ENCODE measurements at regions not wholly inside any gene's neighbourhood (a gene's known extent, or its start where the extent isn't known, plus 50 kb on each side); places are given as distances from the start of the nearest gene placed in this dataset.
"Not testable (repeated sequence)": the region's sequence is repeated elsewhere in the genome, so short reads cannot be mapped to it uniquely, and the experiment has no call there.

- not testable (repeated sequence) for DNase-seq (ENCODE audit: low read depth); H3K4me3 ChIP-seq (ENCODE audit: control insufficient read depth, low read depth, low read length)
These were observed 125.3 kb downstream of the GOLGA6L4 start for GRCh38 chr15:84360902-84361301.

DNA sequence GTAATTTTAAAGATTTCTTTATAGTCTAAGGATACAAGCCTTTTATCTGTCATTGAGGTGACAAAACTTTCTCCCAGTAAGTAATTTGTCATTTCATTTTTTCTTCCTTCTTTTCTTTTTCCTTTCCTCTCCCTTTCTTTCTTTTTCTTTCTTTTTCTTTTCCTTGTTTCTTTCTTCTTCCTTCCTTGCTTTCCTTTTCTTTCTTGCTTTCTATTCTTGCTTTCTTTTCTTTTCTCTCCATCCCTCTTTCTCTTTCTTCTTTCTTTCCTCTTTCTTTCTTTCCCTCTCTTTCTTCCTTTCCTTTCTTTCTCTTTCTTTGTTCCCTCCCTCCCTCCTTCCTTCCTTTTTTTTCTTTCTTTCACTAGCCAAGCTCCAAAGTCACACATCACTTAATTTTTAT lies 148.8 kb downstream of the GOLGA6L4 start:
- not testable (repeated sequence) for H3K4me3 ChIP-seq (ENCODE audit: control insufficient read depth, low read depth, low read length); DNase-seq (ENCODE audit: low read depth)

DNA sequence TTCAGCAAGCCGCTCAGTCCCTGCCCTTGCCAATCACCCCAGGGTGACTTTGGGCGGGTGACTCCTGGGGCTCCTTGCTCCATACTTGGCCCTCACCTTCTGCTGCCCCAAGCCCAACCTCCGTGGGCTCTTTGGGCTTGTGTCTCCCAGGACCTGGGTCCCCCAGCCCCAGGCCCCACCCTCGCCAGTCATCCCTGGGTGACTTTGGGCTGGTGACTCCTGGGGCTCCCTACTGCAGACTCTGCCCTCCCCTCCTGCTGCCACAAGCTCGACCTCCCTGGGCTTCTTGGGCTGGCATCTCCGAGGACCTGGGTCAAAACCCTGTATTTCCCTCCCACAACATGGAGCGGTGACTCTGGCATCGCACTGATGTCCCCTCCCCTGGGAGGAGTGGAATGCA lies 151.5 kb downstream of the GOLGA6L4 start:
- no peak overlapping the region for H3K4me3 ChIP-seq (ENCODE audit: control insufficient read depth, low read depth, low read length)
- TF ChIP-seq, protein P1, sequence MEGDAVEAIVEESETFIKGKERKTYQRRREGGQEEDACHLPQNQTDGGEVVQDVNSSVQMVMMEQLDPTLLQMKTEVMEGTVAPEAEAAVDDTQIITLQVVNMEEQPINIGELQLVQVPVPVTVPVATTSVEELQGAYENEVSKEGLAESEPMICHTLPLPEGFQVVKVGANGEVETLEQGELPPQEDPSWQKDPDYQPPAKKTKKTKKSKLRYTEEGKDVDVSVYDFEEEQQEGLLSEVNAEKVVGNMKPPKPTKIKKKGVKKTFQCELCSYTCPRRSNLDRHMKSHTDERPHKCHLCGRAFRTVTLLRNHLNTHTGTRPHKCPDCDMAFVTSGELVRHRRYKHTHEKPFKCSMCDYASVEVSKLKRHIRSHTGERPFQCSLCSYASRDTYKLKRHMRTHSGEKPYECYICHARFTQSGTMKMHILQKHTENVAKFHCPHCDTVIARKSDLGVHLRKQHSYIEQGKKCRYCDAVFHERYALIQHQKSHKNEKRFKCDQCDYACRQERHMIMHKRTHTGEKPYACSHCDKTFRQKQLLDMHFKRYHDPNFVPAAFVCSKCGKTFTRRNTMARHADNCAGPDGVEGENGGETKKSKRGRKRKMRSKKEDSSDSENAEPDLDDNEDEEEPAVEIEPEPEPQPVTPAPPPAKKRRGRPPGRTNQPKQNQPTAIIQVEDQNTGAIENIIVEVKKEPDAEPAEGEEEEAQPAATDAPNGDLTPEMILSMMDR (conservative IDR thresholded peaks at IDR 0.05; ENCODE audit: control insufficient read depth, insufficient read depth, low read depth, low read length): no peak
- DNase-seq (ENCODE audit: low read depth): no peak

GRCh38 chr15:84388201-84388600 lies 152.6 kb downstream of the GOLGA6L4 start:
- not testable (repeated sequence) for DNase-seq (ENCODE audit: low read depth); H3K4me3 ChIP-seq (ENCODE audit: control insufficient read depth, low read depth, low read length)

DNA sequence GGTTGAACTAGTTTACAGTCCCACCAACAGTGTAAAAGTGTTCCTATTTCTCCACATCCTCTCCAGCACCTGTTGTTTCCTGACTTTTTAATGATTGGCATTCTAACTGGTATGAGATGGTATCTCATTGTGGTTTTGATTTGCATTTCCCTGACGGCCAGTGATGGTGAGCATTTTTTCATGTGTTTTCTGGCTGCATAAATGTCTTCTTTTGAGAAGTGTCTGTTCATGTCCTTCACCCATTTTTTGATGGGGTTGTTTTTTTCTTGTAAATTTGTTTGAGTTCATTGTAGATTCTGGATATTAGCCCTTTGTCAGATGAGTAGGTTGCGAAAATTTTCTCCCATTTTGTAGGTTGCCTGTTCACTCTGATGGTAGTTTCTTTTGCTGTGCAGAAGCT lies 153.1 kb downstream of the GOLGA6L4 start:
- H3K4me3 ChIP-seq (ENCODE audit: control insufficient read depth, low read depth, low read length); DNase-seq (ENCODE audit: low read depth): not testable (repeated sequence)

DNA sequence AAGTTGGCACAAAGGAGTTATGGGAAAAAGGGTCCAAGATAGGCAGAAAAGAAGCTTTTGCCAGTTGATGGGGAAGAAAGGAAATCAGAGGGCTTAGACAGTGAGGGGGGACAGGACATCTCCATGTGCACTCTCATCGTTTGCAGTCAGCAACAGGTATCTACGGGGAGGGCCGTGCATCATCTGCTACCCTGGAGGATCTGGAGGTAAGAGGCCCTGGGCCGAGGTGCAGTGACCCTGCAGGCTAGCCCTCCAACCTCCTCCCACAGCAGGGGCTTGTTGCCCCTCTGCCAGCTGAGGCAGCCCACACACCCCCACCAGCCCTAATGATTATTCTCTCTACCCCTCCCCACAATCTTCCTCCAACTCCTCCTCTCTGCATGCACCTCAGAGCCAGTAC lies 154.8 kb downstream of the GOLGA6L4 start:
- not testable (repeated sequence) for H3K4me3 ChIP-seq (ENCODE audit: control insufficient read depth, low read depth, low read length); DNase-seq (ENCODE audit: low read depth)

DNA sequence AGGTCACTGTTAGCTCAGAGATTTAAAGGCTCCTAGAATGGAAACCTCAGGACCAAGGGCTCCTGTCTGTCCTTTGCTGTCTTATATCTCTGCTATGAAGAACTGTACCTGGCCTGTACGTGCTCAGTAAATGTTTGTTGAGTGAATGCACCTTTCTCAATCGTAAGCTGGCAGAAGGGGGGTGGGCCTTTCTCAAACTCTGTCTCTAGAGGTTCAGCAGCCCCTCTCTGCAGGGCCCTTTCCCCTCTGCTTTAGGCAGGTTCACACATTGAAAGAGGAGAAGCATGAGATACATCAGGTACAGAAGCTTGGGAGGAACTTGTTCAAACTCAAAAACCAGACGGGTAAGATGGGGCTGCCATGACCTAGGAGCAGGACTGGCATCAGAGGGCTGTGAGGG lies 155.6 kb downstream of the GOLGA6L4 start:
- no peak overlapping the region for H3K4me3 ChIP-seq (ENCODE audit: control insufficient read depth, low read depth, low read length)
- DNase-seq (ENCODE audit: low read depth): no peak
- TF ChIP-seq, protein P1 (conservative IDR thresholded peaks at IDR 0.05; ENCODE audit: control insufficient read depth, insufficient read depth, low read depth, low read length): no peak

DNA sequence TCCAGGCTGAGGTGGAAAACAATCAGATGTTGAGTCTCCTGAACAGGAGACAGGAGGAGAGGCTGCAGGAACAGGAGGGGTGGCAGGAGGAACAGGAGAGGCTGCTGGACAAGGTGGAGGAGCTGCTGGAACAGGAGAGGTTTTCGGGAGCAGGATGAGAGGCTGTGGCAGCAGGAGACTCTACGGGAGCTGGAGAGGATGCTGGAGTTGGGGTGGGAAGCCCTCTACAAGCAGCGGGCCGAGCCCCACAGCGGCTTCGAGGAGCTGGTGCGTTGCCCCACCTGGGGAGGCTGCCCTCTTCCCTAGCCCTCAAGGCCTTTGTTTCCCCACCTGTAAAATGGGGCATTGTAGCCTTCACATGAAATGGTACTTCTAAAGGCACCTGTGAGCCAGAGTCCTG lies 156.4 kb downstream of the GOLGA6L4 start:
- not testable (repeated sequence) for H3K4me3 ChIP-seq (ENCODE audit: control insufficient read depth, low read depth, low read length); DNase-seq (ENCODE audit: low read depth)

DNA sequence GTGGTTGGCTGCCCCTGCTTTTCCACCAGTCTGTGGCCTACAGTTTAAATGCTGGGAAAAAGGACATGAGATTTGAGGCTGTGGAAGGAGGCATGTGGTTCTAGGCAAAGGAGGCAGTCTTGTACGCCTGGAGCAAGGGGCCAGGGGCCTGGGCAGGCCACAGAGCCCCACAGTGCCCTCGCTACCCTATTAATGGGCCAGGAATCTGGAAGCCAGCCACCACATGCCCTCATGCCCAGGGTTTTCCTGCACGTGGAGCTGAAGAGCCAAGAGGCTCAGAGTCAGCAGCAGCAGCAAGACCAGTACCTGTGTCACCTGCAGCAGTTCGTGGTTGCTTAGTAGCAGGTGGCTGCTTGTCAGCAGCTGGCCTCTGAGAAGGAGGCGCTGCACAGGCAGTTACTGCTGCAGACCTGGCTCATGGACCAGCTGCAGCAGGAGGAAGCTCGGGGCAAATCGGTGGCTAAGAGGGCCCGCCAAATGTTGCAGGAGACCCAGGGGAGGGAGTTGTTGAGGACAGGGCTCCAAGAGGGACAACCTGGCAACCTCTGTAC lies 157.9 kb downstream of the GOLGA6L4 start:
- DNase-seq (ENCODE audit: low read depth); H3K4me3 ChIP-seq (ENCODE audit: control insufficient read depth, low read depth, low read length): not testable (repeated sequence)

- H3K4me3 ChIP-seq (ENCODE audit: control insufficient read depth, low read depth, low read length); DNase-seq (ENCODE audit: low read depth): not testable (repeated sequence)
These were observed 158.4 kb downstream of the GOLGA6L4 start for GRCh38 chr15:84393966-84394365.

DNA sequence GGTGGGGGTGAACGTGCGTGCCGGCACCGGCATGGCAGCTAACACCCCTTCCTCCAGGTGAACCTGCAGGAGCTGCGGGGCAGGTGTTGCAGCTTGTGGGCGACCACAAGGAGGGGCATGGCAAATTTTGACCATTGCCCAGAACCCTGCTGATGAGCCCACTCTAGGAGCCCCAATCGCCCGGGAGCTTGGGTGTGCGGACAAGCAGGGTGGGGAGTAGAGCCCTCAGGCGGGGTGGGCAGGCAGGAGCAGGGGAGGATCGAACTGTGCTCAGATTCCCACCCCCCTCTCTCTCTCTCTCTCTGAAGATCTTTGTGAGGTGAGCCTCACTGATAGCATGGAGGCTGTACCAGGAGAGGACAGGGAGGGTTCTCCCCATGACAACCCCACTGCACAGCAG lies 159.8 kb downstream of the GOLGA6L4 start:
- DNase-seq (ENCODE audit: low read depth); H3K4me3 ChIP-seq (ENCODE audit: control insufficient read depth, low read depth, low read length): not testable (repeated sequence)

DNA sequence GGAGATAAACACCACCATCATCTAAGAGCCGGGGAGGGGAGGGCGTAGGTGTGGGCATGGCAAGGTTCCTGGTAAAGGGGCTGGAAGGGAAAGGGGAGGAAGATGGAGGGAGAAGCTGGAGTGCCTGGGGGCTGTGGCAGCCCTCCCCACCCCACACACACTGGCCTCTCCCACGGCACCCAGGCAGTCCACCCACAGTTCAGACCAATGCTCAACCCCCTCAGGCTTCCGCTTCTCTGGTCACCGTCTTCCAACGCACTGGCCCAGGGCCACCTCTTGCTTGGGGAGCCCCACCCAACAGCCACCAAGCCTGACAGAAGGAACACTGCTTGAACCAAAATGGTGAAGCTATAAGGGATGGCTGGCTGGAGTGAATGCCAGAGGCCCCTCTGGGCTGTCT lies 160.3 kb downstream of the GOLGA6L4 start:
- not testable (repeated sequence) for DNase-seq (ENCODE audit: low read depth); H3K4me3 ChIP-seq (ENCODE audit: control insufficient read depth, low read depth, low read length)

GRCh38 chr15:84397066-84397465 lies 161.5 kb downstream of the GOLGA6L4 start:
- not testable (repeated sequence) for H3K4me3 ChIP-seq (ENCODE audit: control insufficient read depth, low read depth, low read length); DNase-seq (ENCODE audit: low read depth)

- H3K4me3 ChIP-seq (ENCODE audit: control insufficient read depth, low read depth, low read length); DNase-seq (ENCODE audit: low read depth): not testable (repeated sequence)
These were observed 162.5 kb downstream of the GOLGA6L4 start for GRCh38 chr15:84398087-84398486.
